Endothelial cell of umbilical vein (primary cell): ENCODE measurements at regions not wholly inside any gene's neighbourhood (a gene's known extent, or its start where the extent isn't known, plus 50 kb on each side); places are given as distances from the start of the nearest gene placed in this dataset.

Experiments
- BruUV-seq: library from RNA; stranded (reverse); fragments of 400-500 nt; replicated peaks from 2 replicates; lab custom pipeline; 2021; lab: Mats Ljungman, UMichigan
- CTCF ChIA-PET: fragments of 300-600, 350-600 bp; sonication (Branson Sonifier 250); formaldehyde crosslinking; loops from one replicate; lab custom pipeline; 2021; ENCODE audit warnings: antibody characterized with exemption, inconsistent platforms; lab: Charles Lee
- POLR2A ChIA-PET: fragments of 300-600, 350-600 bp; sonication (Branson Sonifier 250); formaldehyde crosslinking; loops from one replicate; lab custom pipeline; 2021; ENCODE audit warnings: antibody characterized with exemption, inconsistent platforms; lab: Charles Lee
- DNase-seq: peaks from one replicate; pipeline ENCODE4 v3.0.0-alpha.2; 2011; ENCODE audit warnings: low read depth, low spot score
- FAIRE-seq: peaks from 2 replicates; lab custom pipeline; 2011; peaks lifted over from hg19 to GRCh38; lab: Jason Lieb, UNC
- H2AFZ ChIP-seq: 2 replicates; pipeline ENCODE4 v1.6.0; 2012; ENCODE audit warnings: low read depth, low read length, control low read depth, inconsistent platforms
- H3K27ac ChIP-seq: 2 replicates; pipeline ENCODE4 v1.5.1; 2011; ENCODE audit warnings: low read depth, mild to moderate bottlenecking, control low read depth, low read length, moderate library complexity; ENCODE audit not compliant: insufficient read depth
- H3K27me3 ChIP-seq, 2 experiments: 2 replicates each; pipeline versions ENCODE4 v1.6.0 to v1.6.1; 2011; ENCODE audit warnings: low read length in 2 of 2, mixed read lengths in 1 of 2; ENCODE audit not compliant: control insufficient read depth in 2 of 2, insufficient read depth in 2 of 2
- H3K36me3 ChIP-seq, 2 experiments: 2 replicates in 1 of 2; 3 replicates in 1 of 2; pipeline ENCODE4 v1.5.1; 2011; ENCODE audit warnings: low read length in 2 of 2, mild to moderate bottlenecking in 1 of 2, moderate library complexity in 1 of 2; ENCODE audit not compliant: control insufficient read depth in 2 of 2, insufficient read depth in 2 of 2; ENCODE audit errors: extremely low read depth in 1 of 2
- H3K4me1 ChIP-seq: 3 replicates; pipeline ENCODE4 v1.5.1; 2011; ENCODE audit warnings: mild to moderate bottlenecking, low read length; ENCODE audit not compliant: control insufficient read depth, insufficient read depth; ENCODE audit errors: extremely low read depth
- H3K4me2 ChIP-seq: 2 replicates; pipeline ENCODE4 v1.6.1; 2011; ENCODE audit warnings: low read length, control low read depth, mixed read lengths; ENCODE audit not compliant: insufficient read depth
- H3K4me3 ChIP-seq, 3 experiments: fragments of 200-600 bp in 1 of 3; sonication (generic), shearing (Covaris generic) in 1 of 3; replicated peaks in 1 of 3; 2 replicates each; pipeline ENCODE4 v1.5.1; 2011 to 2016; ENCODE audit warnings: control low read depth in 3 of 3, low read length in 3 of 3, mild to moderate bottlenecking in 2 of 3, inconsistent platforms in 1 of 3, low read depth in 1 of 3, moderate library complexity in 1 of 3; ENCODE audit not compliant: insufficient read depth in 1 of 3
- H3K79me2 ChIP-seq: 2 replicates; pipeline ENCODE4 v1.6.0; 2012; ENCODE audit warnings: low read length, inconsistent platforms; ENCODE audit not compliant: control insufficient read depth, insufficient read depth
- H3K9ac ChIP-seq: replicated peaks from 2 replicates; pipeline ENCODE3; 2011; ENCODE audit warnings: low read length, control low read depth; ENCODE audit not compliant: insufficient read depth; ENCODE audit errors: extremely low read depth
- H3K9me1 ChIP-seq: replicated peaks from 3 replicates; pipeline ENCODE4 v1.6.0; 2011; ENCODE audit warnings: mild to moderate bottlenecking, low read length; ENCODE audit not compliant: control insufficient read depth, insufficient read depth; ENCODE audit errors: extremely low read depth
- H3K9me3 ChIP-seq: replicated peaks from 2 replicates; pipeline ENCODE4 v1.5.1; 2012; ENCODE audit warnings: low read length, inconsistent platforms; ENCODE audit not compliant: control insufficient read depth, insufficient read depth
- H4K20me1 ChIP-seq: replicated peaks from 2 replicates; pipeline ENCODE3; 2011; ENCODE audit warnings: mild to moderate bottlenecking, low read length; ENCODE audit not compliant: control insufficient read depth, insufficient read depth; ENCODE audit errors: extremely low read depth
- CTCF ChIP-seq, 2 donors: IDR thresholded peaks; 1 replicate in 1 of 2; 2 replicates in 1 of 2; pipeline ENCODE4 v1.5.1; 2011; ENCODE audit warnings: low read length in 2 of 2, mild to moderate bottlenecking in 2 of 2, moderate library complexity in 2 of 2, control low read depth in 1 of 2, inconsistent platforms in 1 of 2, low read depth in 1 of 2; ENCODE audit not compliant: insufficient read depth in 1 of 2; ENCODE audit errors: extremely low read depth in 1 of 2
- EZH2 ChIP-seq: IDR thresholded peaks from 2 replicates; pipeline ENCODE4 v1.6.1; 2012; ENCODE audit warnings: borderline replicate concordance, low read depth, mild to moderate bottlenecking, moderate library complexity, low read length, inconsistent platforms; ENCODE audit not compliant: severe bottlenecking
- FOS ChIP-seq: IDR thresholded peaks from 2 replicates; pipeline ENCODE4 v1.6.1; 2011; ENCODE audit warnings: mild to moderate bottlenecking, low read length, moderate library complexity, borderline replicate concordance; ENCODE audit not compliant: insufficient read depth
- GATA2 ChIP-seq: IDR thresholded peaks from 2 replicates; pipeline ENCODE4 v1.7.0; 2011; ENCODE audit warnings: low read depth, mild to moderate bottlenecking, moderate library complexity, mixed read lengths, low read length; ENCODE audit not compliant: insufficient read length, insufficient read depth
- JUN ChIP-seq: IDR thresholded peaks from 2 replicates; pipeline ENCODE4 v1.6.1; 2011; ENCODE audit warnings: borderline replicate concordance, low read depth; ENCODE audit not compliant: insufficient read length, insufficient read depth
- MYC ChIP-seq: IDR thresholded peaks from one replicate; pipeline ENCODE4 v1.6.1; 2011; ENCODE audit warnings: mild to moderate bottlenecking, low read depth, low read length
- POLR2A ChIP-seq: IDR thresholded peaks from 2 replicates; pipeline ENCODE4 v1.6.1; 2012; ENCODE audit warnings: low read depth, mild to moderate bottlenecking, control low read depth, low read length
- POLR2AphosphoS5 ChIP-seq: IDR thresholded peaks from 2 replicates; pipeline ENCODE4 v1.6.1; 2012; ENCODE audit warnings: low read depth, mild to moderate bottlenecking, control low read depth, low read length, moderate library complexity; ENCODE audit not compliant: insufficient read depth
- dilution Hi-C: fragments of 300-500 bp; cut with MboI; formaldehyde crosslinking; loops from one replicate; pipeline ENCODE4 v1.15.0; 2019; ENCODE audit warnings: low sequenced_read_pairs; ENCODE audit not compliant: extremely low pct_ligation_motif_present
- intact Hi-C: fragments of 100-400 bp; cut with micrococcal nuclease; formaldehyde crosslinking; loops from one replicate; pipeline ENCODE4 v1.10.0; 2022
- TF ChIP-seq, protein P1 (sequence below): IDR thresholded peaks from 2 replicates; pipeline ENCODE4 v1.6.1; 2011; ENCODE audit not compliant: insufficient read depth, insufficient read length

GRCh38 chr5:110923971-110924370, 147.5 kb upstream of the TSLP start:
- no peaks in the 10 kb centered on the region for H3K79me2 ChIP-seq
- no peaks in the 10 kb centered on the region for H3K9me1 ChIP-seq
- no peak overlapping the region for H3K9ac ChIP-seq
- H3K4me2 ChIP-seq, result no peak overlapping the region
- H3K27me3 ChIP-seq, result no peaks in the 10 kb centered on the region
- dilution Hi-C loops, result no loop called here
- no peak overlapping the region for H2AFZ ChIP-seq
- TF ChIP-seq JUN (no peak), GATA2 (no peak), POLR2A (no peak), FOS (no peak), POLR2AphosphoS5 (no peak), EZH2 (no peak), CTCF (IDR thresholded peaks at IDR 0.05; ENCODE audit: extremely low read depth in 1 of 2, insufficient read depth in 1 of 2, low read depth in 1 of 2, low read length in 2 of 2) (no peak), MYC (no peak)
- TF ChIP-seq, protein P1, sequence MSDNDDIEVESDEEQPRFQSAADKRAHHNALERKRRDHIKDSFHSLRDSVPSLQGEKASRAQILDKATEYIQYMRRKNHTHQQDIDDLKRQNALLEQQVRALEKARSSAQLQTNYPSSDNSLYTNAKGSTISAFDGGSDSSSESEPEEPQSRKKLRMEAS, result no peak
- H3K4me3 ChIP-seq, result no peak overlapping the region
- no peaks in the 10 kb centered on the region for H4K20me1 ChIP-seq
- DNase-seq (no peak), FAIRE-seq (no peak)
- intact Hi-C loops, result no loop called here
- H3K9me3 ChIP-seq, result peaks cover 3% of the 10 kb centered on the region
- no peaks in the 10 kb centered on the region for H3K4me1 ChIP-seq
- H3K36me3 ChIP-seq, result no peaks in the 10 kb centered on the region
- no peak overlapping the region for H3K27ac ChIP-seq
- CTCF ChIA-PET, result no interaction called here
- no TSS peak for BruUV-seq
- POLR2A ChIA-PET, result no interaction called here
